Dendritic cell treated with granulocyte-macrophage colony-stimulating factor and Interleukin-4, amounts not matched to agents 40 ng/mL and 50 ng/mL, for 4 days (primary cell): ENCODE measurements at regions not wholly inside any gene's neighbourhood (a gene's known extent, or its start where the extent isn't known, plus 50 kb on each side); places are given as distances from the start of the nearest gene placed in this dataset.
A peak's percentile ranks its signal among the peaks of the same experiment; 100 is the strongest.
"Not testable (repeated sequence)": the region's sequence is repeated elsewhere in the genome, so short reads cannot be mapped to it uniquely, and the experiment has no call there.

Source experiments
- H3K27ac Mint-ChIP-seq: one replicate; pipeline ENCODE4 v1.8.0; 2022; ENCODE audit warnings: mild to moderate bottlenecking, mixed read lengths
- H3K27me3 Mint-ChIP-seq: one replicate; pipeline ENCODE4 v1.8.0; 2022; ENCODE audit warnings: mild to moderate bottlenecking, mixed read lengths
- H3K36me3 Mint-ChIP-seq: one replicate; pipeline ENCODE4 v1.8.0; 2022; ENCODE audit warnings: low read depth, mixed read lengths
- H3K4me1 Mint-ChIP-seq: one replicate; pipeline ENCODE4 v1.8.0; 2022; ENCODE audit warnings: low read depth, mixed read lengths
- H3K4me3 Mint-ChIP-seq: one replicate; pipeline ENCODE4 v1.8.0; 2022; ENCODE audit warnings: mild to moderate bottlenecking, moderate library complexity, mixed read lengths
- H3K9me3 Mint-ChIP-seq: one replicate; pipeline ENCODE4 v1.8.0; 2022; ENCODE audit warnings: mixed read lengths
- intact Hi-C: fragments of 100-400 bp; cut with micrococcal nuclease; formaldehyde crosslinking; loops from one replicate; pipeline ENCODE4 v1.15.0; 2022

- intact Hi-C loops, result no loop called here
- peaks cover 10% of the 10 kb centered on the region for H3K9me3 Mint-ChIP-seq
- no peak overlapping the region for H3K4me3 Mint-ChIP-seq
- no peaks in the 10 kb centered on the region for H3K27me3 Mint-ChIP-seq
- no peaks in the 10 kb centered on the region for H3K36me3 Mint-ChIP-seq
- no peak overlapping the region for H3K27ac Mint-ChIP-seq
- peaks cover 5% of the 10 kb centered on the region for H3K4me1 Mint-ChIP-seq
Observed at GRCh38 chr12:19771858-19772257, 332.6 kb downstream of the AEBP2 start.

- Mint-ChIP-seq H3K27me3 (no peaks in the 10 kb centered on the region), H3K36me3 (no peaks in the 10 kb centered on the region)
Observed at GRCh38 chr12:19772776-19773175, 333.5 kb downstream of the AEBP2 start.

GRCh38 chr12:19775241-19775640 is 335.9 kb downstream of the AEBP2 start:
- H3K4me3 Mint-ChIP-seq, result no peak overlapping the region
- peaks cover 13% of the 10 kb centered on the region for H3K4me1 Mint-ChIP-seq
- intact Hi-C loops, result no loop called here
- H3K9me3 Mint-ChIP-seq, result peaks cover 10% of the 10 kb centered on the region
- no peak overlapping the region for H3K27ac Mint-ChIP-seq
- H3K36me3 Mint-ChIP-seq, result no peaks in the 10 kb centered on the region
- no peaks in the 10 kb centered on the region for H3K27me3 Mint-ChIP-seq

More at GRCh38 chr12:19772776-19773175, 333.5 kb downstream of the AEBP2 start:
- Mint-ChIP-seq H3K27ac (no peak overlapping the region), H3K4me3 (no peak overlapping the region), H3K4me1 (peaks cover 5% of the 10 kb centered on the region), H3K9me3 (peaks cover 10% of the 10 kb centered on the region)
- intact Hi-C loops, result no loop called here

- intact Hi-C loops, H3K9me3 Mint-ChIP-seq, H3K27me3 Mint-ChIP-seq, H3K4me3 Mint-ChIP-seq, H3K36me3 Mint-ChIP-seq, H3K27ac Mint-ChIP-seq: not testable (repeated sequence)
- H3K4me1 Mint-ChIP-seq, result peaks cover 13% of the 10 kb centered on the region
Observed at GRCh38 chr12:19775976-19776375, 336.7 kb downstream of the AEBP2 start.

DNA sequence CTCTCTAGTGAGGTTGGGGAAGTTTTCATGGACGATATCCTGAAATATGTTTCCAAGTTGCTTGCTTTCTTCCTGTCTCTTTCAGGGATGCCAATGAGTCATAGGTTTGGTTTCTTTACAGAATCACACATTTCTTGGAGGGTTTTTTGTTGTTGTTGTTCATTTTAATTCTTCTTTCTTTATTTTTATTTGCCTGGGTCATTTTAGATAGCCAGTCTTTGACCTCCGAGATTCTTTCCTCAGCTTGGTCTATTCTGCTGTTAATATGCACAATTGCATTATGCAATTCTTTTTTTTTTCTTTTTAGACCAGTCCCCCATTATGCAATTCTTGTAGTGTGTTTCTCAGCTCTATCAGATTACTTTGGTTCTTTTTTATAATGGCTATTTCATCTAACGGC is 338.9 kb downstream of the AEBP2 start:
- no peaks in the 10 kb centered on the region for H3K36me3 Mint-ChIP-seq
- H3K9me3 Mint-ChIP-seq, result peaks cover 15% of the 10 kb centered on the region
- no peak overlapping the region for H3K4me3 Mint-ChIP-seq
- H3K27ac Mint-ChIP-seq, result no peak overlapping the region
- no peaks in the 10 kb centered on the region for H3K27me3 Mint-ChIP-seq
- H3K4me1 Mint-ChIP-seq, result peaks cover 13% of the 10 kb centered on the region
- intact Hi-C loops, result no loop called here

GRCh38 chr12:19778797-19779196 is 339.5 kb downstream of the AEBP2 start:
- Mint-ChIP-seq H3K27me3 (no peaks in the 10 kb centered on the region), H3K4me1 (peaks cover 13% of the 10 kb centered on the region), H3K9me3 (peaks cover 18% of the 10 kb centered on the region), H3K36me3 (no peaks in the 10 kb centered on the region), H3K27ac (no peak overlapping the region), H3K4me3 (no peak overlapping the region)
- intact Hi-C loops, result no loop called here

DNA sequence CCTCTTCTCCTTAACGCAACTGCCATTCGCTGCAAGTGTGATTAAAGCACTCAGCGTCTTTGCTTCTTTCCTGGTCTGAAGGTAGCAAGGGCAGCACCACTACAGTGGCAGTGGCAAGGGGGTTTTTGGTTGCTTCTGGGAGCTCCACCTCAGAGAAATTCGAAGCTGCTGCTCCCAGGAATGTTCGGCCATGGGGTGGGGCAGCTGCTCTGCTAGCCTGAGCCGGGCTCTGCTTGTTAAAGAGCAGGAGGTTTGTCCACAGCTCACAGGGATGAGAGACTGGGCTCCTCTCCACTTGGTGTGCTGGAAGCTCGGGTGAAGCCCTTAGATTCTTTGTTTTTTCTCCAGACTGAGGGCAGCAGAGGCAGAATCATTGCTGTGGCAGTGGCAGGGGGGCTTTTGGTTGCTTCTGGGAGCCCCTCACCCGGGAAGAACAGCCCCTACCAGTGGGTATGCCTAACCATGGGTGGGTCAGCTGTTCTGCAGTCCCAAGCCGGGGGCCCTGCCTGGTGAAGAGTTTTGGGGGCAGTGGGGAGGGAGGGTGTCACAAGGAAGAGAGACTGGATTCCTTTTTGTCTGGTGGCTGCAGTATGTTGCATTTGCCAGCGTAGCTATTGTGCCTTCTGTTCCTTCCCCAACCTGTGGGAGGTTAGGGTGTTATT is 340.2 kb downstream of the AEBP2 start:
- Mint-ChIP-seq H3K9me3 (peaks cover 24% of the 10 kb centered on the region), H3K4me1 (peaks cover 13% of the 10 kb centered on the region), H3K4me3 (no peak overlapping the region), H3K36me3 (no peaks in the 10 kb centered on the region), H3K27ac (no peak overlapping the region), H3K27me3 (no peaks in the 10 kb centered on the region)
- intact Hi-C loops, result no loop called here

DNA sequence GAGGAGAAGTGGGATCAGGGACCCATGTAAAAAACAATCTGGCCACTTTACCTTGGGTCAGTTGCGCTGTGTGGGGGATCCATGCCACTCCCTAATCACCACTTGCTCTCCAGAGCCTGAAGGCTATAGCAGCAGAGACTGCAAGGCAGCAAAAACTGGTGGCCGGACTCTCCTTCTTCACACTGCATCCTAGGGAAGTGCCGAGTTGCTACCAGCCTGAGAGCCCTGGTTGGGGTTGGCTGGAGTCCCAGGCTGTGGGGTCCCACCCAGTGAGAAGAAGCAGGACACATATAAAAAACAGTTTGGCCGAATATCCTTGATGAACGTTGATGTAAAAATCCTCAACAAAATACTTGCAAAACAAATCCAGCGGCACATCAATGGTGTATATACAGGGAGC is 341.2 kb downstream of the AEBP2 start:
- Mint-ChIP-seq H3K9me3 (peaks cover 23% of the 10 kb centered on the region), H3K4me3 (no peak overlapping the region), H3K27me3 (no peaks in the 10 kb centered on the region), H3K4me1 (peaks cover 13% of the 10 kb centered on the region), H3K36me3 (no peaks in the 10 kb centered on the region), H3K27ac (no peak overlapping the region)
- intact Hi-C loops, result no loop called here

DNA sequence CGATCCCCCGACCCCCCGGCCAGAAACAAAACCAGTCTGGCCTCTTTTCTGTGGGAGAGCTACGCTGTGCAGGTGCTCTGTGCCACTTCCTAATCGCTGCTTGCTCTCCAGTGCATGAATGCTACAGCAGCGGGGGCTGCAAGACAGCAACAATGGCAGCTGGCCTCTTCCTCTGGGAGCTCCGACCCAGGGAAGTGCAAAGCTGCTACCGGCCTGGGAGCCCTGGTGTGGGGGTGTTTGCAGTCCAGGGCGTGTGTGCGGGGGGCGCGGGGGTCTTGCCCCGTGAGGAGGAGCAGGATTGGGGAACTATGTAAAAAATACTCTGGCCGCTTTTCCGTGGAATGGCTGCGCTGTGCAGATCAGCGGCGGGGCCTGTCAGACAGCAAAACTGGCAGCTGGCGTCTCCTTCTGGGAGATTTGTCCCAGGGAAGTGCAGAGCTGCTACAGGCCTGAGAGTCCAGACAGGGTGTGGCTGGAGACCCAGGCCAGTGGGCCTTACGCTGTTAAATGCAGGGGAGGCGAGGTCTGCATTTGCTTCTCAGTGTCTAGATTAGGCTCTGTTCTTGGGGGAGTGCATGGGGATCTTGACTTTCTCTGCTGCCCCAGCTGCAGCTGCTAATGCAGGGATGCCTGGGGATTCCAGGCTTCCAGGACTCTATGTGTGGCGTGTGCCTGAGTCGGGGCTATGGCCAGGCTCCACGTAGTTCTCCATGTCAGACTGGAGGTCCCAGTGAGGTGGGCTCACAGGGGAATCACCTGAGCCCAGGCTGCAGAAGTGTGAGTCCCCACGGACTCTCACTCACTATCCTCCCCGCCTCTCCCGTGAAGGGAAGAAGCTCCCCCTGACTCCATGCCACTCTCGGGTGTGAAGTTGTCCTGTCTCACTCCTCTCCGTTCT is 344.5 kb downstream of the AEBP2 start:
- Mint-ChIP-seq H3K4me3 (peak overlapping the region; percentile 14), H3K27me3 (no peaks in the 10 kb centered on the region), H3K4me1 (peaks cover 4% of the 10 kb centered on the region), H3K27ac (no peak overlapping the region), H3K36me3 (no peaks in the 10 kb centered on the region), H3K9me3 (peaks cover 19% of the 10 kb centered on the region)
- intact Hi-C loops, result no loop called here

DNA sequence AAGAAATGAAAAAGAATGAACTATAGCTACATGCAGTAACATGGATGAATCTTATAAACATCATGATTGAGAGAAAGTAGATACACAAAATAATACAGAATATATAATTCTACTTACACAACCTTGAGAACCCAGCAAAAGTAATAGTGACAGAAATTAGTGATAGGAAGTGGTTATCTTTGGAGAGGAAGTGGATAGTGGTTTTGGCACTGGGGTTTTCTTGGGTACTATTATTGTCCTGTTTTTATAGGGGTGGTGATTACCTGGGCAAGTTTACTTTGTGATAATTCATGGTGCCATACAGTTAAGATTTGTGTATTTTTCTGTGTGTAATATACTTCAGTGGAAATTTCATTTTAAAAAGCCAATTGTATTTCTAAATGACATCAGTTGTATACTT is 352.7 kb downstream of the AEBP2 start:
- no peaks in the 10 kb centered on the region for H3K4me1 Mint-ChIP-seq
- H3K4me3 Mint-ChIP-seq, result no peak overlapping the region
- intact Hi-C loops, result no loop called here
- no peaks in the 10 kb centered on the region for H3K9me3 Mint-ChIP-seq
- no peaks in the 10 kb centered on the region for H3K27me3 Mint-ChIP-seq
- no peaks in the 10 kb centered on the region for H3K36me3 Mint-ChIP-seq
- no peak overlapping the region for H3K27ac Mint-ChIP-seq

- Mint-ChIP-seq H3K9me3 (no peaks in the 10 kb centered on the region), H3K27me3 (no peaks in the 10 kb centered on the region), H3K27ac (no peak overlapping the region), H3K4me1 (no peaks in the 10 kb centered on the region), H3K4me3 (no peak overlapping the region), H3K36me3 (no peaks in the 10 kb centered on the region)
- intact Hi-C loops, result no loop called here
Observed at GRCh38 chr12:19794116-19794515, 354.8 kb downstream of the AEBP2 start.

- intact Hi-C loops, result no loop called here
- no peaks in the 10 kb centered on the region for H3K36me3 Mint-ChIP-seq
- H3K4me1 Mint-ChIP-seq, result no peaks in the 10 kb centered on the region
- H3K27ac Mint-ChIP-seq, result no peak overlapping the region
- H3K27me3 Mint-ChIP-seq, result no peaks in the 10 kb centered on the region
- no peaks in the 10 kb centered on the region for H3K9me3 Mint-ChIP-seq
- no peak overlapping the region for H3K4me3 Mint-ChIP-seq
Observed at GRCh38 chr12:19799216-19799615, 359.9 kb downstream of the AEBP2 start.

- Mint-ChIP-seq H3K9me3 (no peaks in the 10 kb centered on the region), H3K4me1 (no peaks in the 10 kb centered on the region), H3K4me3 (no peak overlapping the region), H3K27ac (no peak overlapping the region), H3K27me3 (no peaks in the 10 kb centered on the region), H3K36me3 (no peaks in the 10 kb centered on the region)
- intact Hi-C loops, result no loop called here
Observed at GRCh38 chr12:19799895-19800602, 360.8 kb downstream of the AEBP2 start.

DNA sequence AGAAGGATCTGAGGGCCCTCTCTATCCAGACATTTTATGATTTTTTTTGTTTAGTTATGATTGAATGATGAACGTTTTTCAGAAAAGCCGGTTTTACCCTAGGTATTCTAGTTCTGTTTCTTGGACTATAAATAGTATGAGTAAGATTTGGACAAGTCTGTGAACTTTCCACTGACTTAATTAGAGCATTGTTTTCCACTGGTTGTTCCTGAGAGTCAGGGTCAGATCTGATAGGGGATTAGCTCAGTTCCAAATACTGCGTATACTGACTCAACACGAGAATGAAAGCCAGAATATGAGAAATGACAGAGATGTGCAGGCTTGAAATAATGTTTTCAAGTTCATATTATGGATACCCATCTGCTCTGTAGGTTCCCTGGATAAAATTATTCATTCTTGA is 361.6 kb downstream of the AEBP2 start:
- H3K27me3 Mint-ChIP-seq, result no peaks in the 10 kb centered on the region
- no peak overlapping the region for H3K4me3 Mint-ChIP-seq
- no peaks in the 10 kb centered on the region for H3K9me3 Mint-ChIP-seq
- no peaks in the 10 kb centered on the region for H3K36me3 Mint-ChIP-seq
- no peaks in the 10 kb centered on the region for H3K4me1 Mint-ChIP-seq
- intact Hi-C loops, result no loop called here
- no peak overlapping the region for H3K27ac Mint-ChIP-seq
